GM19328 (cell line): ENCODE measurements at regions not wholly inside any gene's neighbourhood (a gene's known extent, or its start where the extent isn't known, plus 50 kb on each side); places are given as distances from the start of the nearest gene placed in this dataset.
"Not testable (repeated sequence)": the region's sequence is repeated elsewhere in the genome, so short reads cannot be mapped to it uniquely, and the experiment has no call there.

Experiments used
- ATAC-seq: cut with Tn5 transposase; IDR thresholded peaks from one replicate; pipeline ENCODE4 v1.9.1; 2021; ENCODE audit warnings: mild to moderate bottlenecking, moderate library complexity; ENCODE audit not compliant: unreplicated experiment

GRCh38 chr2:20132990-20133535 is 81.6 kb upstream of the LAPTM4A start:
- no peak for ATAC-seq

DNA sequence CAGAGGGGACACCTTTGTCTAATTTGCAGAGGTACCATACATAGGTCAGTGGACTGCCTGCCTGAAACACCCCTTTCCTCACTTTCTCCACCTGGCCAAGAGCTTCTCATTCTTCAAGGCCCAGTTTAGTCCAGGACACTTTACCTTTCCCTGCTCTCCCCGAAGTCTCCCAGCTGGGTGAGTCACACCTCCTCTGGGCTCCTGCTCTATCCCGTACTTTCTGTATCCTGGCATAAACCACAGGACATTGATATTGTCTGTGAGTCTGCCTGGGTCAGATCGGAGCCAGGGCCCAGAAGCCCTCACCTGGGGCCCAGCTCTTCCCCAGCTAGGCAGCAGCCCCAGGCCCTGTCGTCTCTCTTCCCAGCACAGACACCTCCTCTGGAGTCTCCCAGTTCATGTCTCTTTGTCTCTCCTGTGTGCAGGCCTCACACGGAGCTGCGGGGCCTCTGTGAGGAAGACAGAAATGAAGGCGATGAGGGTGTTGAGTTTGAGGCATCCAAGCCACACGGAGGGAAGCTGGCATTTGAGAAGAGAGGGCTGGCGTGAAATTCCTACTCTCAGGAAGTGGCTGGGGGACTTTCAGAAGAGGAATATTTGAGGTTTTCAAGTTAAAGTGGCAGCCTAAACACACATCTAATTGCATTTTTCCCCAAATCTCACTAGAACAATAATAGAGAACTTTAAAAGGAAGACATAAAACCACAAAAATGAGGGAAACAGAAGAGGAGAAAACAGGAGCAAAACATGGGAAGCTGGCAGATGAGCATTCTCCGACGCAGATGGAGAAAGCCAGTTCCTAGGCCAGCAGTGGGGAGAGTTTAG is 79.6 kb upstream of the LAPTM4A start:
- ATAC-seq, result no peak

DNA sequence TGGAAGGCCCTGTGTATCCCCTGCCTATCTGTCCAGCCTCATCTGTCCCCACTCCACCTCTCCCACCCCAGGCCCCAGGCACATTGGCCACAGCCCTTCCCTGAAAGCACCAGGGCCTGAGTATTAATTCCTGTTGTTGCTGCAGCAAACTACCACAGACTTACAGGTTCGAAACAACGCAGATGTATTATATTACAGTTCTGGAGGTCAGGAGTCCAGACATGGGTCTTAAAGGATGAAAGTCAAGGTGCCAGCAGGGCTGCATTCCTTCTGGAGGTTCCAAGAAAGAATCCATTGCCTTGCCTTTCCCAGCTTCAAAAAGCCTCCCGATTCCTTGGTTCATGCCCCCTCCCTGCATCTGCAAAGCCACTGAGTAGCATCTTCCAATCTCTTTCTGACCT is 78.7 kb upstream of the LAPTM4A start:
- no peak for ATAC-seq

DNA sequence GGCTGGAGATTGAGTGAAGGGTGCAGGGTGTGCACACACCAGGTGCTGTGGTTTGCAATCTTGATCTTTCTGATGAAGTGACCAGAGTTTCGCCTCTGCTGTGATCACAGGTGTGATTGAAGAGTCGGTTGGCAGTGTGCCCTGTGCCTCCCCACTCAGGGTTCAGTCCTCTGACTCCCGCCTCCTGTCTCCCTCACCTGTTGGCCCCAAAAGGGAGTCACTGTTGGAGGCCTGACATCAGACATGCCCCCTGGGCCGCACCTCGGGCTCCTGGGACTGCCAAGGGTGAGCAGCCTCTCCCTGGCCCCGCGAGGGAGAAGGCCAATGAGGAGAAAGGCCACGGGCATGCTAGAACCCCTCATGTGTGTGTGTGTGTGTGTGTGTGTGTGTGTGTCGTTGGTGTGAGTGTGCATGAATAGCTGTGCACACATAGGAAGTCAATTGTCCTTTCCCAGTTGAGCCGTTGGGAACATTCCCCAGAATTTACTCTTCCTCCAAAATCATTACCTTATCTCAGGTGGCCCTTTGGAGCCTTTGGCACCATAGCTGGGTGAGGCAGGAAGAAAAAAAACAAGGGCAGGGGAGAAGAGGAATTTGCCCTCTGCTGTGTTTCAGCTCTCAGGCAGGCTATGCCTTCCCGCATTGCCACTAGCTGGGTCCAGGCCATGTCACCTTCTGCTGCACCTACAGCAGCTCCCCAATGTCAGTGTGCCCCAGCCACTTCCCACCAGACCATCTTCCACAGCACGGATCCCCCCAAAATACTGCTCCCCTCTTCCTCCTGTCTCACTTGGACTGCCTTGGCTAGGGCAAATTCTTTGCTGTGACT is 78.1 kb upstream of the LAPTM4A start:
- ATAC-seq, result no peak

GRCh38 chr2:20128506-20129330 is 77.3 kb upstream of the LAPTM4A start:
- ATAC-seq, result no peak

GRCh38 chr2:20126469-20126868 is 75.0 kb upstream of the LAPTM4A start:
- ATAC-seq, result no peak

- ATAC-seq, result no peak
Measured at GRCh38 chr2:20126040-20126439, 74.6 kb upstream of the LAPTM4A start.

DNA sequence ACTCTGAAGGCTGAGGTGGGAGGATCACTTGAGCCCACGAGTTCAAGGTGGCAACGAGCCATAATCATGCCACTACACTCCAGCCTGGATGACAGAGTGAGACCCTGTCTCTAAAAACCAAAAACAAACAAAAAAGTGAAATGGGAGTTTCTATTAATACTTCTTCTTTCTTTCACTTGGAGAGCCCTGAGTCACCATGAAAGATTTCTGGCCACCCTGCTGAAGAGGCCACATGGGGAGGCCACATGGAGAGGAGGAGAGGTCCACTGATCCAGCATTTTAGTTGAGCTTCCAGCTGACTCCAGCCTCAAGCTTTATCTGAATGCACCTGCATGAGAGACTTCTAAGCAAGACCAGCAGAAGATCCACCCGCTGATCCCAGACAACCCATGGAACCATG is 74.2 kb upstream of the LAPTM4A start:
- ATAC-seq, result no peak

DNA sequence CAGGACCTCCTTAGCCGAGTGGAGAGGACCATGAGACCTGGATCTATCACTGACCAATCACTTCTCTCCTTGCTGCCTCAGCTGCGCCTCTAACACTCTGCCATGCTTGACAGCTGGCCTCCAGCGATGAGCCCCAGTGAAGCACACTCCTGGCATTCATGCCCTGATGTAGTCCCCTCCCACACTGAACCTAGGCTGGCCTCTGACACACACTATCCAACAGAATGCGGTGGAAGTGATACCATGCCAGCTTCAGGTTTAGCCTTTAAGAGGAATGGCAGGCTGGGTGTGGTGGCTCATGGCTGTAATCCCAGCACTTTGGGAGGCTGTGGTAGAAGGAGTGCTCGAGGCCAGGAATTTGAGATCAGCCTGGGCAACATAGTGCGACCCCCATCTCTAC is 73.7 kb upstream of the LAPTM4A start:
- ATAC-seq, result no peak

DNA sequence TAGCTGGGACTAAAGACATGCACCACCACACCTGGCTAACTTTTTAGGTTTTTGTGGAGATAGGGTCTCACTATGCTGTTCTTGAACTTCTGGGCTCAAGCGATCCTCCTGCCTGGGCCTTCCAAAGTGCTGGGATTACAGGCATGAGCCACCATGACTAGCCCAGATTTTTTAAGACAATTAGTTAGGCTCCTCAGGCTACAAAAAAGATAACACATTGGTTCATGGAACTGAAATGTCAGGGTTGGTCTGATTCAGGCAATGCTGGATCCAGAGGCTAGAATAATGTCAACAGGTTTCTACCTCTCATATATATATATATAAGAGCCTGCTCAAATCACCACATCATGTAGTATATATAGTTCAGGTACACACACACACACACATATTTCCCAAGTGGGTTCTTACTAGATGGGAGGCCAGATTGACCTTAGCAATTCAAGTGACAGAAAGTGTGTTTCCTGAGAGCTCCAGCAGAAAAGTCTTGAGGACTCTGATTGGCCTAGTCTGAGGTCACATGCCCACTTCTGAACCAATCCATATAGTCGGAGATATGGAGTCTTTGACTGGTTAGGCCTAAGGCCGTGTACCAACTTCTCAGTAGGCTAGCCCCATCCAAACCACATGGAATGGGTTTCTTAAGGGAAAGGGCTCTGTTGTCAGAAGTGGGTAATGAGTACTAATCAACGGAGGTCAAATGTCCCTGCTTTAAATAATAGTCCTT is 72.6 kb upstream of the LAPTM4A start:
- ATAC-seq, result no peak

- no peak for ATAC-seq
Measured at GRCh38 chr2:20122864-20123263, 71.4 kb upstream of the LAPTM4A start.

GRCh38 chr2:20120569-20121416 is 69.4 kb upstream of the LAPTM4A start:
- ATAC-seq, result no peak

DNA sequence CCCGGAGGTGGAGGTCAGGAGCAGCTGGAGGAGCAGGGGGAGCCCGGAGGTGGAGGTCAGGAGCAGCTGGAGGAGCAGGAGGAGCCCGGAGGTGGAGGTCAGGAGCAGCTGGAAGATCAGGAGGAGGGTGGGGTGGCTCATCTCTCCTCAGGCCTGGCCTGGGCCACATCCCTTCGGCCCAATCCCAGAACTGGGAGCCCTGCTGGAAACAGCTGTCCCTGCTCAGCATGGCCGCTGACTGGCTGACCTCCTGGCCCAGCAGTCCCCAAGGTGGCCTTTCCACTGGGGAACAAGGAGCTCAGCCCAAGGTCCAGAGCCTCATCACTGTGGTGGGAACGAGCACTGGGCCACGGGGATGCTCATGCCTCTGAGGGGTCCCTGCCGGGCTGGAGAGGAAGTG is 66.6 kb upstream of the LAPTM4A start:
- no peak for ATAC-seq

DNA sequence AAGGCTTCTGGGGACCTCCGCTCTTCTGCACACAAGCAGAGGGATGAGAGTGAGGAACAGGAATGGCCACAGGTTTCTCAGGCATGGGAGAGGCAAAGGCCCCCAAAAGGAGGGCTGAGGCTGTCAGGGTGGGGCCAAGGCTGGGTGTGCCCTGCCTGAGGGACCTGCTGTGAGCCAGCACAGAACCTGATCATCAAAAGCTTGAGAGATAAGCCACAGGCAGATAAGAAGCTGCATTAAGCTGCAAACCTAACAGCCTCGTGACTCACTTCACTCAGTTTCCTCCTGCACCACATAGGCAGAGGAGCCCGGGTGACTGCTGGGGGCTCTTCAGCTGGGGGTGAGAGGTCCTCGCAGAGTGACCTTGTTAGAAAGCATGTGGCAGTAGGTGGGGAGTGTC is 64.5 kb upstream of the LAPTM4A start:
- ATAC-seq, result no peak

- ATAC-seq, result no peak
Measured at GRCh38 chr2:20115374-20115773, 63.9 kb upstream of the LAPTM4A start.

- ATAC-seq, result no peak
Measured at GRCh38 chr2:20113986-20114938, 62.8 kb upstream of the LAPTM4A start.

GRCh38 chr2:20113004-20113796 is 61.8 kb upstream of the LAPTM4A start:
- ATAC-seq, result no peak

DNA sequence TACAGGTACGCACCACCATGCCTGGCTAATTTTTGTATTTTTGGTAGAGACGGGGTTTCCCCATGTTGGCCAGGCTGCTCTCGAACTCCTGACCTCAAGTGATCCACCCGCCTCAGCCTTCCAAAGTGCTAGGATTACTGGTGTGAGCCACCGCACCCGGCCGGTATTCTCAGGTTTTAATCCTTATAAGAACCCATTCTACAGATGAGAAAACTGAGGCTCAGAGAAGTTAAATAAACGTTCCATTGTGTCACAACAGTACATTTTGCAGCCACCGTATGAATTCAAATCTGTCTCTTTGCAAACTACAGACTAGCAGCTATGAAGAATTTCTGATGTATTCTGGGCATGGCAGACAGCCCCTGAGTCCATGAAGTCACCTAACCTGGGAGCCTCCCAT is 60.9 kb upstream of the LAPTM4A start:
- not testable (repeated sequence) for ATAC-seq
